ENCODE measurements at regions not wholly inside any gene's neighbourhood (a gene's known extent, or its start where the extent isn't known, plus 50 kb on each side); places are given as distances from the start of the nearest gene placed in this dataset.
"Not testable (repeated sequence)": the region's sequence is repeated elsewhere in the genome, so short reads cannot be mapped to it uniquely, and the experiment has no call there.

GRCh38 chr18:73409242-73409641 is 541.5 kb upstream of the NETO1 start:
- no peak for ATAC-seq

GRCh38 chr18:73408469-73408868 is 540.7 kb upstream of the NETO1 start:
- no peak for ATAC-seq

- ATAC-seq, result no peak
Measured at GRCh38 chr18:73407506-73407905, 539.7 kb upstream of the NETO1 start.

GRCh38 chr18:73384246-73384645 is 516.5 kb upstream of the NETO1 start:
- ATAC-seq, result no peak

- ATAC-seq, result no peak
Measured at GRCh38 chr18:73381699-73382036, 513.9 kb upstream of the NETO1 start.

- ATAC-seq, result no peak
Measured at GRCh38 chr18:73381016-73381698, 513.4 kb upstream of the NETO1 start.

GRCh38 chr18:73366713-73367112 is 498.9 kb upstream of the NETO1 start:
- no peak for ATAC-seq

- no peak for ATAC-seq
Measured at GRCh38 chr18:73365018-73365417, 497.2 kb upstream of the NETO1 start.

GRCh38 chr18:73355121-73355520 is 487.3 kb upstream of the NETO1 start:
- no peak for ATAC-seq

- no peak for ATAC-seq
Measured at GRCh38 chr18:73352546-73352945, 484.8 kb upstream of the NETO1 start.

- no peak for ATAC-seq
Measured at GRCh38 chr18:73340135-73340977, 472.6 kb upstream of the NETO1 start.

- no peak for ATAC-seq
Measured at GRCh38 chr18:73331212-73331772, 463.5 kb upstream of the NETO1 start.

- ATAC-seq, result not testable (repeated sequence)
Measured at GRCh38 chr18:73330106-73330505, 462.3 kb upstream of the NETO1 start.

- ATAC-seq, result not testable (repeated sequence)
Measured at GRCh38 chr18:73324187-73324831, 456.5 kb upstream of the NETO1 start.

- no peak for ATAC-seq
Measured at GRCh38 chr18:73318739-73319479, 451.1 kb upstream of the NETO1 start.

GRCh38 chr18:73316513-73316912 is 448.7 kb upstream of the NETO1 start:
- no peak for ATAC-seq

GRCh38 chr18:73315381-73315780 is 447.6 kb upstream of the NETO1 start:
- no peak for ATAC-seq

- no peak for ATAC-seq
Measured at GRCh38 chr18:73313476-73313875, 445.7 kb upstream of the NETO1 start.

- no peak for ATAC-seq
Measured at GRCh38 chr18:73296686-73297085, 428.9 kb upstream of the NETO1 start.

- ATAC-seq, result no peak
Measured at GRCh38 chr18:73292156-73292555, 424.4 kb upstream of the NETO1 start.

GRCh38 chr18:73288813-73289212 is 421.0 kb upstream of the NETO1 start:
- no peak for ATAC-seq

GRCh38 chr18:73286584-73286983 is 418.8 kb upstream of the NETO1 start:
- ATAC-seq, result no peak

GRCh38 chr18:73283788-73284187 is 416.0 kb upstream of the NETO1 start:
- no peak for ATAC-seq
